C4-2B (cell line): ENCODE measurements at regions not wholly inside any gene's neighbourhood (a gene's known extent, or its start where the extent isn't known, plus 50 kb on each side); places are given as distances from the start of the nearest gene placed in this dataset.

Experiments
- ZFX ChIP-seq: fragments of 450-650 bp; IDR thresholded peaks from 2 replicates; pipeline ENCODE4 v1.6.1; 2017
- TF ChIP-seq, protein P1 (sequence below): fragments of 450-650 bp; conservative IDR thresholded peaks from 2 replicates; pipeline ENCODE4 v1.5.1; 2017; ENCODE audit warnings: mild to moderate bottlenecking

DNA sequence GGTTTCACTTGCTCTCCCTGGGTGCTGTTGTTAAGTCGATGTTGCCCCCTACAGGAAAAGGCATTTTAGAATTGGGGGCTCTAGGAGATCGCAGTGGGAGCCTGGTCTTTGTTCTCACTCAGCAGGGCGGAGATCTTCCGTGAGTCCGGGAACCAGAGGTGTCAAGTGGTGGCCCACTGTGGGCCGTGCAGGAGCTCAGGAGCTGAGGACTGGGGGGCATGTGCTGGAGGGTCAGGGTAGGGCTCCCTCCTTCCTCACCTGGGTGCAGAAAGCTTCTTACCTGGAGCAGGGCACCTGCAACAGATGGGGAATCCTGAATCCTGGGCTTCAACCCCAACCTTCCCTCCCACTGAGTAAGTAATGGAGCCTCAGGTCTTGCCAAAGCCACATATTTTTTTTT lies 392.7 kb downstream of the NPHP4 start:
- TF ChIP-seq, protein P1, sequence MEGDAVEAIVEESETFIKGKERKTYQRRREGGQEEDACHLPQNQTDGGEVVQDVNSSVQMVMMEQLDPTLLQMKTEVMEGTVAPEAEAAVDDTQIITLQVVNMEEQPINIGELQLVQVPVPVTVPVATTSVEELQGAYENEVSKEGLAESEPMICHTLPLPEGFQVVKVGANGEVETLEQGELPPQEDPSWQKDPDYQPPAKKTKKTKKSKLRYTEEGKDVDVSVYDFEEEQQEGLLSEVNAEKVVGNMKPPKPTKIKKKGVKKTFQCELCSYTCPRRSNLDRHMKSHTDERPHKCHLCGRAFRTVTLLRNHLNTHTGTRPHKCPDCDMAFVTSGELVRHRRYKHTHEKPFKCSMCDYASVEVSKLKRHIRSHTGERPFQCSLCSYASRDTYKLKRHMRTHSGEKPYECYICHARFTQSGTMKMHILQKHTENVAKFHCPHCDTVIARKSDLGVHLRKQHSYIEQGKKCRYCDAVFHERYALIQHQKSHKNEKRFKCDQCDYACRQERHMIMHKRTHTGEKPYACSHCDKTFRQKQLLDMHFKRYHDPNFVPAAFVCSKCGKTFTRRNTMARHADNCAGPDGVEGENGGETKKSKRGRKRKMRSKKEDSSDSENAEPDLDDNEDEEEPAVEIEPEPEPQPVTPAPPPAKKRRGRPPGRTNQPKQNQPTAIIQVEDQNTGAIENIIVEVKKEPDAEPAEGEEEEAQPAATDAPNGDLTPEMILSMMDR: no peak
- TF ChIP-seq ZFX: no peak
